VCaP (cell line): ENCODE measurements at regions not wholly inside any gene's neighbourhood (a gene's known extent, or its start where the extent isn't known, plus 50 kb on each side); places are given as distances from the start of the nearest gene placed in this dataset.
"Not testable (repeated sequence)": the region's sequence is repeated elsewhere in the genome, so short reads cannot be mapped to it uniquely, and the experiment has no call there.

Experiments used
- H3K27ac ChIP-seq: fragments of 450-650 bp; 2 replicates; pipeline ENCODE4 v1.5.1; 2017
- CTCF ChIP-seq: fragments of 450-650 bp; conservative IDR thresholded peaks from 2 replicates; pipeline ENCODE4 v1.5.1; 2017; ENCODE audit warnings: mild to moderate bottlenecking, moderate library complexity

- TF ChIP-seq CTCF: no peak
- no peak overlapping the region for H3K27ac ChIP-seq
Observed at GRCh38 chr4:55269995-55270394, 76.0 kb upstream of the SRD5A3 start.

GRCh38 chr4:55270481-55270880 is 75.6 kb upstream of the SRD5A3 start:
- TF ChIP-seq CTCF: no peak
- no peak overlapping the region for H3K27ac ChIP-seq

GRCh38 chr4:55272102-55272501 is 73.9 kb upstream of the SRD5A3 start:
- no peak for TF ChIP-seq CTCF
- no peak overlapping the region for H3K27ac ChIP-seq

GRCh38 chr4:55272589-55272988 is 73.5 kb upstream of the SRD5A3 start:
- no peak for TF ChIP-seq CTCF
- H3K27ac ChIP-seq: no peak overlapping the region

GRCh38 chr4:55277011-55277410 is 69.0 kb upstream of the SRD5A3 start:
- no peak for TF ChIP-seq CTCF
- H3K27ac ChIP-seq: no peak overlapping the region

- peak overlapping the region; percentile 74 for H3K27ac ChIP-seq
- no peak for TF ChIP-seq CTCF
Observed at GRCh38 chr4:55278316-55278715, 67.7 kb upstream of the SRD5A3 start.

- not testable (repeated sequence) for H3K27ac ChIP-seq
Observed at GRCh38 chr4:55280474-55280873, 65.6 kb upstream of the SRD5A3 start.

GRCh38 chr4:55281118-55281683 is 64.8 kb upstream of the SRD5A3 start:
- not testable (repeated sequence) for H3K27ac ChIP-seq

- H3K27ac ChIP-seq: no peak overlapping the region
Observed at GRCh38 chr4:55284331-55284730, 61.7 kb upstream of the SRD5A3 start.

More at GRCh38 chr4:55284331-55284730, 61.7 kb upstream of the SRD5A3 start:
- no peak for TF ChIP-seq CTCF
